DOHH2 (cell line): ENCODE measurements at regions not wholly inside any gene's neighbourhood (a gene's known extent, or its start where the extent isn't known, plus 50 kb on each side); places are given as distances from the start of the nearest gene placed in this dataset.
A peak's percentile ranks its signal among the peaks of the same experiment; 100 is the strongest.

Experiments
- H3F3A ChIP-seq: fragments of 200-600 bp; sonication (generic), shearing (Covaris generic); 2 replicates; pipeline ENCODE4 v1.6.0; 2016; ENCODE audit warnings: antibody characterized with exemption, mild to moderate bottlenecking; ENCODE audit not compliant: control insufficient read depth, insufficient read depth
- H3K27ac ChIP-seq: fragments of 200-600 bp; sonication (generic); 2 replicates; pipeline ENCODE4 v1.5.1; 2014; ENCODE audit warnings: low read depth, mild to moderate bottlenecking, low read length, moderate library complexity
- H3K27me3 ChIP-seq: fragments of 200-600 bp; sonication (generic); 2 replicates; pipeline ENCODE4 v1.6.1; 2014; ENCODE audit warnings: mild to moderate bottlenecking, low read length, mixed read lengths; ENCODE audit not compliant: control insufficient read depth
- H3K36me3 ChIP-seq: fragments of 200-600 bp; sonication (generic); 2 replicates; pipeline ENCODE4 v1.6.1; 2014; ENCODE audit warnings: mild to moderate bottlenecking, low read length, moderate library complexity, mixed read lengths; ENCODE audit not compliant: control insufficient read depth
- H3K4me1 ChIP-seq: fragments of 200-600 bp; sonication (generic); 2 replicates; pipeline ENCODE4 v1.6.1; 2014; ENCODE audit warnings: mild to moderate bottlenecking, low read length, mixed read lengths; ENCODE audit not compliant: control insufficient read depth
- H3K4me2 ChIP-seq: fragments of 200-600 bp; sonication (generic); 2 replicates; pipeline ENCODE4 v1.6.0; 2014; ENCODE audit warnings: mild to moderate bottlenecking, low read length, moderate library complexity
- H3K4me3 ChIP-seq: fragments of 200-600 bp; sonication (generic); 2 replicates; pipeline ENCODE4 v1.5.1; 2014; ENCODE audit warnings: mild to moderate bottlenecking, low read length, mixed read lengths
- H3K79me2 ChIP-seq: fragments of 200-600 bp; sonication (generic); 2 replicates; pipeline ENCODE4 v1.6.1; 2014; ENCODE audit warnings: mild to moderate bottlenecking, low read length, mixed read lengths; ENCODE audit not compliant: control insufficient read depth
- H3K9me2 ChIP-seq: fragments of 200-600 bp; sonication (generic); replicated peaks from 2 replicates; pipeline ENCODE4 v1.6.1; 2014; ENCODE audit warnings: mild to moderate bottlenecking, low read length, mixed read lengths; ENCODE audit not compliant: control insufficient read depth
- H3K9me3 ChIP-seq: fragments of 200-600 bp; sonication (generic); 2 replicates; pipeline ENCODE4 v1.6.1; 2014; ENCODE audit warnings: antibody characterized with exemption, low read length, mixed read lengths; ENCODE audit not compliant: control insufficient read depth, insufficient read depth
- H4K20me1 ChIP-seq: fragments of 200-600 bp; sonication (generic); 2 replicates; pipeline ENCODE4 v1.6.0; 2014; ENCODE audit warnings: low read depth, mild to moderate bottlenecking, antibody characterized with exemption, low read length, moderate library complexity; ENCODE audit not compliant: control insufficient read depth, insufficient read depth
- EZH2phosphoT487 ChIP-seq: fragments of 200-600 bp; sonication (generic); IDR thresholded peaks from 2 replicates; pipeline ENCODE4 v1.6.1; 2017; ENCODE audit warnings: borderline replicate concordance, mild to moderate bottlenecking, antibody characterized with exemption, low read length, moderate library complexity, mixed read lengths
- TF ChIP-seq, protein P1 (sequence below): fragments of 200-600 bp; sonication (generic); IDR thresholded peaks from one replicate; pipeline ENCODE4 v1.5.1; 2014; ENCODE audit warnings: antibody characterized with exemption, mild to moderate bottlenecking, low read depth, low read length; ENCODE audit not compliant: poor library complexity, severe bottlenecking

DNA sequence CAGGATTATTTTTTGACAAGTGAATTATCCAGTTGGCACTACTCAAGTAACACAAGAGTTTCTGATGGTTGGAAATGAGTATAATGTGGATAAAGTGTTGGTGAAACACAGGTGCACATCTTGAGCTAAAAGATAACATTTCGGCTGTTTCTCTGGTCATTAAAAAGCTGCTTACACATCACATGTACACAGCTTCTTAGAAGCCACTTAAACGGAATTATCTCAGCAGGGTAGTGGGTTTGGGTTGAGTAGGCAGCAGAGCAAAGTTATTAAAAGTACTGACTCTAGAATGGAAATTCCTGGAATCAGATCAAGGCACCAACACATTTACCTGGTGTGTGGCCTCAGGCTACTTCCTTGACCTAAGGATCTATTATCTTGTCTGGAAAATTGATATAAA, 55.4 kb upstream of the RASSF6 start:
- no peaks in the 10 kb centered on the region for H3F3A ChIP-seq
- no peaks in the 10 kb centered on the region for H3K36me3 ChIP-seq
- no peaks in the 10 kb centered on the region for H3K79me2 ChIP-seq
- no peaks in the 10 kb centered on the region for H3K9me3 ChIP-seq
- peaks cover 33% of the 10 kb centered on the region for H3K4me1 ChIP-seq
- peak overlapping the region; percentile 20; the same call in 1 of the 2 replicates for H3K4me2 ChIP-seq
- H3K27ac ChIP-seq = no peak overlapping the region
- H3K9me2 ChIP-seq = no peaks in the 10 kb centered on the region
- H3K4me3 ChIP-seq = no peak overlapping the region
- TF ChIP-seq, protein P1, sequence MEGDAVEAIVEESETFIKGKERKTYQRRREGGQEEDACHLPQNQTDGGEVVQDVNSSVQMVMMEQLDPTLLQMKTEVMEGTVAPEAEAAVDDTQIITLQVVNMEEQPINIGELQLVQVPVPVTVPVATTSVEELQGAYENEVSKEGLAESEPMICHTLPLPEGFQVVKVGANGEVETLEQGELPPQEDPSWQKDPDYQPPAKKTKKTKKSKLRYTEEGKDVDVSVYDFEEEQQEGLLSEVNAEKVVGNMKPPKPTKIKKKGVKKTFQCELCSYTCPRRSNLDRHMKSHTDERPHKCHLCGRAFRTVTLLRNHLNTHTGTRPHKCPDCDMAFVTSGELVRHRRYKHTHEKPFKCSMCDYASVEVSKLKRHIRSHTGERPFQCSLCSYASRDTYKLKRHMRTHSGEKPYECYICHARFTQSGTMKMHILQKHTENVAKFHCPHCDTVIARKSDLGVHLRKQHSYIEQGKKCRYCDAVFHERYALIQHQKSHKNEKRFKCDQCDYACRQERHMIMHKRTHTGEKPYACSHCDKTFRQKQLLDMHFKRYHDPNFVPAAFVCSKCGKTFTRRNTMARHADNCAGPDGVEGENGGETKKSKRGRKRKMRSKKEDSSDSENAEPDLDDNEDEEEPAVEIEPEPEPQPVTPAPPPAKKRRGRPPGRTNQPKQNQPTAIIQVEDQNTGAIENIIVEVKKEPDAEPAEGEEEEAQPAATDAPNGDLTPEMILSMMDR = no peak
- no peak for TF ChIP-seq EZH2phosphoT487
- H3K27me3 ChIP-seq = no peaks in the 10 kb centered on the region
- H4K20me1 ChIP-seq = no peaks in the 10 kb centered on the region

GRCh38 chr4:73676136-73676535, 55.9 kb upstream of the RASSF6 start:
- no peaks in the 10 kb centered on the region for H3K9me2 ChIP-seq
- H3K36me3 ChIP-seq = no peaks in the 10 kb centered on the region
- peak overlapping the region; percentile 52; the same call in 1 of the 2 replicates for H3K4me2 ChIP-seq
- TF ChIP-seq EZH2phosphoT487 = no peak
- TF ChIP-seq, protein P1 = no peak
- H3K4me3 ChIP-seq = no peak overlapping the region
- no peaks in the 10 kb centered on the region for H3K9me3 ChIP-seq
- H3F3A ChIP-seq = no peaks in the 10 kb centered on the region
- no peaks in the 10 kb centered on the region for H3K27me3 ChIP-seq
- no peaks in the 10 kb centered on the region for H4K20me1 ChIP-seq
- H3K4me1 ChIP-seq = peaks cover 33% of the 10 kb centered on the region
- H3K79me2 ChIP-seq = no peaks in the 10 kb centered on the region
- H3K27ac ChIP-seq = no peak overlapping the region

GRCh38 chr4:73676861-73677323, 56.7 kb upstream of the RASSF6 start:
- no peaks in the 10 kb centered on the region for H3K27me3 ChIP-seq
- no peaks in the 10 kb centered on the region for H3K36me3 ChIP-seq
- H3K4me3 ChIP-seq = peak overlapping the region; percentile 28
- TF ChIP-seq EZH2phosphoT487 = no peak
- TF ChIP-seq, protein P1 = no peak
- H3K79me2 ChIP-seq = no peaks in the 10 kb centered on the region
- H3K4me2 ChIP-seq = peak overlapping the region; percentile 52
- H3K9me3 ChIP-seq = no peaks in the 10 kb centered on the region
- no peaks in the 10 kb centered on the region for H3F3A ChIP-seq
- H3K9me2 ChIP-seq = no peaks in the 10 kb centered on the region
- H3K4me1 ChIP-seq = peaks cover 33% of the 10 kb centered on the region
- H3K27ac ChIP-seq = peak overlapping the region; percentile 26
- H4K20me1 ChIP-seq = no peaks in the 10 kb centered on the region
